ENCODE measurements at regions not wholly inside any gene's neighbourhood (a gene's known extent, or its start where the extent isn't known, plus 50 kb on each side); places are given as distances from the start of the nearest gene placed in this dataset.

DNA sequence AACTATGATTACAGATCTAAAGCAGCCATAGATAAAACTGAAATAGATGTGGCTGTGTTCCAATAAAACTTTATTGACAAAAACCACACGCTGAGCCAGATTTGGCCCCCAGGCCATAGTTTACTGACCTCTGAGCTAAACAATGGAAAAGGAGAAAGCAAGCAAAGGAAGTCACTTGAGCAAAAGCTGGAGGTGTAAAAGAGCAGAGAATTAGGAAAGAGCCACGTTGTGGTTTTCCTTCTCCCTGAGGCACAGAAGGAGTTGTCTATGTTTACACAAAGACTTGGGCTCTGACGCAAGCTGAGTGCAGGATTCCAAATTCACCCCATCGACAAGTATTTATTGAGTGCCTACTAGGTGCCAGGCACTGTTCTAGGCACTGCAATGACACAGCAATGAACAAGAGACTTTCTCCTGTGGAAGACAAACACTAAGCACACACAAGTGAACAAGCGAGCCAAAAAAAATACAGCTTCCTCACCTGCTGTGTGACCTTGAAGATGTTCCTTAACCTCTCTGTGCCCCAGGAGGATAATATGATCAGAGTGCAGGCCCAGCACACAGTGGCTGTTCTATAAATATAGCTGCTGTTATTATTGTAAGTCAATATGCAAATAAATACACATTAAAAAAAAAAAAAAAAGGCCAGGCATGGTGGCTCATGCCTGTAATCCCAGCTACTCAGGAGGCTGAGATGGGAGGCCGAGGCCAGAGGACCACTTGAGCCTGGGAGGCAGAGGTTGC, 75.4 kb upstream of the PTPN1 start:
- no peaks in the 10 kb centered on the region for H3K27me3 ChIP-seq (ENCODE audit: control insufficient read depth, insufficient read depth)
- DNase-seq (no peak), ATAC-seq (no peak)
- H3K4me1 ChIP-seq (ENCODE audit: control insufficient read depth, insufficient read depth, low read length), result peaks cover 3% of the 10 kb centered on the region
- H3K9me3 ChIP-seq (ENCODE audit: control insufficient read depth, low read length), result no peaks in the 10 kb centered on the region
- no peak overlapping the region for H3K4me3 ChIP-seq (ENCODE audit: low read length)
- intact Hi-C loops (cut with DNase I), result no loop called here
- H3K27ac ChIP-seq (ENCODE audit: low read length), result no peak overlapping the region
- 67% methylated on average over 6 of the region's 6 CpGs for WGBS

DNA sequence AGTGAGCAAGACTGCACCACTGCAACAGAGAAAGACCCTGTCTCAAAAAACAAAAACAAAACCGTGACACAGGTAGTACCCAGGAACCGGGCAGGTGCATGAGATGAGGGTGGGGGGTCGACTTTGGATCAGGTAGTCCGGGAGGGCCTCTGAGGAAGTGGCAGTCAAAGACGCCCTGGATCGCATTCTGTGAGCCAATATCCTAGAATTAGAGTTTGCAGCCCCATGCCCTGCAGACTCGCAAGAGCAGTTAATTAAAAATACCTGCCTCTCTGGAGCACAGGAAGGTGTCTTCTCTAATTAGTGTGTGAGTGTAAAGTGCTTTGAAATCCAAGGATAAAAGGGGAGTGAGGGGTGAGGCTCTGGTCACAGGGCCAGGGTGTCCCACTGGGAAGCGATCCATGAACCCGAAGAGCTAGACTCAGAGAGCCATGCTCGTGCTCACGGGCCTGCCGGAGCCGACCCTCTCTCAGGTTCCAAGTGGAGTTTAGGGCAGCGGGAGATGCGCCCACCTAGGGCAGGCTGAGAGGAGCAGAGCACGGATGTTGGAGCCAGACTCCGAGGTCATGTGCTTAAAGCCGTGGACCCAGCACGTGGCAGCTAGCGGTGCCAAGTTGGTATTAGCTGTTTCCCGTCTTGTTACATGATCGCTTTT, 74.7 kb upstream of the PTPN1 start:
- ATAC-seq, result no peak
- intact Hi-C loops (cut with DNase I), result no loop called here
- no peaks in the 10 kb centered on the region for H3K9me3 ChIP-seq (ENCODE audit: control insufficient read depth, low read length)
- H3K27me3 ChIP-seq (ENCODE audit: control insufficient read depth, insufficient read depth), result no peaks in the 10 kb centered on the region
- H3K4me3 ChIP-seq (ENCODE audit: low read length), result no peak overlapping the region
- DNase-seq, result no peak
- H3K4me1 ChIP-seq (ENCODE audit: control insufficient read depth, insufficient read depth, low read length), result peaks cover 3% of the 10 kb centered on the region
- H3K27ac ChIP-seq (ENCODE audit: low read length), result no peak overlapping the region
- 84% methylated on average over 22 of the region's 22 CpGs for WGBS

DNA sequence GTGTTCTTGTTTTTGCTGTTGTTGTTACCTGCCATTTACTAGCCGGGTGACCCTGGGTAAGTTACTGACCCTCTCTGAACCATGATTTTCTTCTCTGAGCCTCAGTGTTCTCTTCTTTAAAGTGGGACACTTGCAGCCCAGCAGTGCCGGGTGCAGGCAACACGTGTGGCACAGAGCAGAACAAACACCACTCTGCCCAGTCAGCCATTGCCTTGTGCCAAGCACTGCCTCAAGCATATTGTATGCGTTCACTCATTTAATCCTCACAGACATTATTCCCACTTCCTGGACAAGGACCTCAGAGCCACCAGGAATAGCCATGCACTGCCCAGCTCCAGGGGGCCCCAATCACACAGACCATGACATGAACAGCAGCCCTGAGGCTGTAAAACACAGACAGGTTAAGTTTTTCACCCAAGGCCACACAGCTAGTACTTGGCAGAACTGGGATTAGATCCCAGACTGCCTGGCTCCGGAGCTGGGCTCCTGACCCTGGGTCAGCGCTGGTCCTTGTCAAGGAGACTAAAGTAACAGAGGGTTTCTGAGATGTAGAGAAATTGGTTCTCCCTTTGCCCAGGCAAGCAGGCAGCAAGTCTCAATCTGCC, 74.0 kb upstream of the PTPN1 start:
- H3K27ac ChIP-seq (ENCODE audit: low read length), result no peak overlapping the region
- WGBS, result 83% methylated on average over 6 of the region's 6 CpGs
- no peaks in the 10 kb centered on the region for H3K9me3 ChIP-seq (ENCODE audit: control insufficient read depth, low read length)
- ATAC-seq (no peak), DNase-seq (no peak)
- no peak overlapping the region for H3K4me3 ChIP-seq (ENCODE audit: low read length)
- no peaks in the 10 kb centered on the region for H3K27me3 ChIP-seq (ENCODE audit: control insufficient read depth, insufficient read depth)
- H3K4me1 ChIP-seq (ENCODE audit: control insufficient read depth, insufficient read depth, low read length), result peaks cover 3% of the 10 kb centered on the region
- intact Hi-C loops (cut with DNase I), result no loop called here

DNA sequence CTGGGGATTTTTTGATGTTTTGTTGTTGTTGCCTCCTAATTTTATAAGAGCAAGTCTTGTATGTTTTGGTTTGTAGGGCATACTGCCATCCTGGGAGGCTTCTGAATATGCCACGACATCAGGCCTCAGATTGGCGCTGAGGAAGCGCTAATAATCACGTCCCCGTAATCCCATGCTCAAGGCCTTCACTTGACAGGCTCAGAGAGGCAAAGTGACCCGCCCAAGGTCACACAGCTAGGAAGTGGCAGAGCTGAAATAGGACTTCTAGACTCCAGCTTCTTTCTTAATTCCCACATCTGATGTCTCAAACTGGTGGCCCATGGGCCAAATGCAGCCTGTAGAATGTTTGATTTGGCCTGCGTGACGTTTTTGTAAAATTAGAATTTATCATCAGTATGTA, 73.5 kb upstream of the PTPN1 start:
- no peaks in the 10 kb centered on the region for H3K27me3 ChIP-seq (ENCODE audit: control insufficient read depth, insufficient read depth)
- peaks cover 3% of the 10 kb centered on the region for H3K4me1 ChIP-seq (ENCODE audit: control insufficient read depth, insufficient read depth, low read length)
- WGBS, result 93% methylated on average over 8 of the region's 8 CpGs
- ATAC-seq (no peak), DNase-seq (no peak)
- no peak overlapping the region for H3K4me3 ChIP-seq (ENCODE audit: low read length)
- no peak overlapping the region for H3K27ac ChIP-seq (ENCODE audit: low read length)
- H3K9me3 ChIP-seq (ENCODE audit: control insufficient read depth, low read length), result no peaks in the 10 kb centered on the region
- intact Hi-C loops (cut with DNase I), result no loop called here

DNA sequence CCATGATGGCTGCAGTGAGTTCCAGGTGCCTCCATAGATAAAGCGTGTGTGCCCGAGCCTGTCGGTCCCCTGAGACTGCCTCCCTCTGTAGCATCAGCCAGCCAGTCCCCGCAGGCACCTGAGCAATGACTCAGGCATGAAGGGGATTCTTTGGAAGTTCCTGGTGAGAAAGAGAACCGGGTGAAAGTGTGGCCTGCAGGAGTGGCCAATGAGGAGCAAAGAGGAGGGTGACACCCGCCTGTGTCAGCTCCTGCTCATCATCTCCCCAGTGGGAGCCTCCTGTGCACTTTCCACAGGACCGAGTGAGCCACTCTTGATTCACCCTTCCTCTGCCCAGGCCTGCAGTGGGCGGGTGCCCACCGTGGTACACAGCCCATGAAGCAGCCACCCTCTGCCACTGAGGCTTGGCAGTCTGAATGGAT, 71.2 kb upstream of the PTPN1 start:
- ATAC-seq (no peak), DNase-seq (no peak)
- Histone ChIP-seq H3K4me3 (ENCODE audit: low read length) (no peak overlapping the region), H3K27me3 (ENCODE audit: control insufficient read depth, insufficient read depth) (no peaks in the 10 kb centered on the region), H3K27ac (ENCODE audit: low read length) (no peak overlapping the region), H3K9me3 (ENCODE audit: control insufficient read depth, low read length) (no peaks in the 10 kb centered on the region), H3K4me1 (ENCODE audit: control insufficient read depth, insufficient read depth, low read length) (peaks cover under 1% of the 10 kb centered on the region)
- 83% methylated on average over 9 of the region's 9 CpGs for WGBS
- intact Hi-C loops (cut with DNase I), result no loop called here

DNA sequence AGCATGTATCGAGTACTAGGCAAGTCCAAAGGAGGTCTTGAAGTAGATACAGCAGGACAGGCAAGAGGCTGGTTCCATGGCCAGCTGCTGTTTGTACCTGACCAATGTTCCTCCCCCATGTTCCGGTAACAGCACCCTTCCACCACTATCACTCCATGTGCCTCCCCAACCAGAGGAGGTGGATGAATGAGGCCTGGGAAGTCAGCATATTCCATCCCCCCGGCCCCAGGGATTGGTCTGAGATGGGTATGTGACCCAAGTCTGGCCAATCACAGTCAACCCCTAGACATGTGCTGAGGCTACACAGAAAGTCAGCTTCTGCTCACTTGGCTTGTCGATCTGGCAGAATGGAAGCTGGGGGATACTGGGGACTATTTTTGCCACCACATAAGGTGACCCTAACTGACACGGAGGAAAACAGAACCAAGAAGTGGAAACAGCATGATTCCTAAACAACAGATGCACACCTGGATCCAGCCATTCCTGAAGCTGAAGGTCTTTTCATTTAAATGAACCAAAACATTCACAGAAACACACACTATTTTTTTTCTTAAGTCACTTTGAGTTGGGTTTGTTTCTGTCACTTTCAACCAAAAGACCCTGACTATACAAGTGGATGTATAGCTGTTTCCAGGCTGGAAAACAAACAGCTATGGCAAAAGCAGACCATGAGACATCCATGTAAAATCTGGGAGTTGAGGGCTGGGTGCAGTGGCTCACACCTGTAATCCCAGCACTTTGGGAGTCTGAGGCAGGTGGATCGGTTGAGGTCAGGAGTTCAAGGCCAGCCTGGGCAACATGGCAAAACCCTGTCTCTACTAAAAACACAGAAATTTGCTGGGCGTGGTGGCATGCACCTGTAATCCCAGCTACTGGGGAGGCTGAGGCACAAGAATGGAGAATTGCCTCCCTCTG, 70.4 kb upstream of the PTPN1 start:
- no peak overlapping the region for H3K27ac ChIP-seq (ENCODE audit: low read length)
- intact Hi-C loops (cut with DNase I), result no loop called here
- no peak overlapping the region for H3K4me3 ChIP-seq (ENCODE audit: low read length)
- no peaks in the 10 kb centered on the region for H3K27me3 ChIP-seq (ENCODE audit: control insufficient read depth, insufficient read depth)
- ATAC-seq (no peak), DNase-seq (no peak)
- 94% methylated on average over 7 of the region's 7 CpGs for WGBS
- H3K4me1 ChIP-seq (ENCODE audit: control insufficient read depth, insufficient read depth, low read length), result no peaks in the 10 kb centered on the region
- H3K9me3 ChIP-seq (ENCODE audit: control insufficient read depth, low read length), result no peaks in the 10 kb centered on the region

DNA sequence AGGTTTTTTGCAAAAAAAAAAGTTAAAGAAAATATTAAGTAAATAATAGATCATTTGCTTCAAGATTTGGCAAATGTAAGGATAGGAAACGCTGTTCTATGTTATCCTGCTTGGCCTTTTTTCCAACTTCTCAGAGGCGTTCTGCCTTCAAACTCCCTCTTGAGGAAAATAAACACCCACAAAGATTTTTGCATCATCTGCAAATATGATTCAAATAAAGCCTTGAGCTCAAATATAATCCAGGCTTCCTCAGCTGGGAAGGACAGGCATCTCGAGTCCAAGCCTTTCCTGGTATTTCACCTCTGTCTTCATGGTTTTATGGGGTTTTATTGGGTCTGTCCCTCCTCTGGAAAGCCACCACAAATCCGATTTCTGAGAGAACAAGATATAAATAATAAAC, 67.7 kb upstream of the PTPN1 start:
- intact Hi-C loops (cut with DNase I), result no loop called here
- Histone ChIP-seq H3K9me3 (ENCODE audit: control insufficient read depth, low read length) (no peaks in the 10 kb centered on the region), H3K4me1 (ENCODE audit: control insufficient read depth, insufficient read depth, low read length) (no peaks in the 10 kb centered on the region), H3K4me3 (ENCODE audit: low read length) (no peak overlapping the region), H3K27me3 (ENCODE audit: control insufficient read depth, insufficient read depth) (no peaks in the 10 kb centered on the region), H3K27ac (ENCODE audit: low read length) (no peak overlapping the region)
- no peak for DNase-seq
- 65% methylated on average over 4 of the region's 4 CpGs for WGBS
- no peak for ATAC-seq

DNA sequence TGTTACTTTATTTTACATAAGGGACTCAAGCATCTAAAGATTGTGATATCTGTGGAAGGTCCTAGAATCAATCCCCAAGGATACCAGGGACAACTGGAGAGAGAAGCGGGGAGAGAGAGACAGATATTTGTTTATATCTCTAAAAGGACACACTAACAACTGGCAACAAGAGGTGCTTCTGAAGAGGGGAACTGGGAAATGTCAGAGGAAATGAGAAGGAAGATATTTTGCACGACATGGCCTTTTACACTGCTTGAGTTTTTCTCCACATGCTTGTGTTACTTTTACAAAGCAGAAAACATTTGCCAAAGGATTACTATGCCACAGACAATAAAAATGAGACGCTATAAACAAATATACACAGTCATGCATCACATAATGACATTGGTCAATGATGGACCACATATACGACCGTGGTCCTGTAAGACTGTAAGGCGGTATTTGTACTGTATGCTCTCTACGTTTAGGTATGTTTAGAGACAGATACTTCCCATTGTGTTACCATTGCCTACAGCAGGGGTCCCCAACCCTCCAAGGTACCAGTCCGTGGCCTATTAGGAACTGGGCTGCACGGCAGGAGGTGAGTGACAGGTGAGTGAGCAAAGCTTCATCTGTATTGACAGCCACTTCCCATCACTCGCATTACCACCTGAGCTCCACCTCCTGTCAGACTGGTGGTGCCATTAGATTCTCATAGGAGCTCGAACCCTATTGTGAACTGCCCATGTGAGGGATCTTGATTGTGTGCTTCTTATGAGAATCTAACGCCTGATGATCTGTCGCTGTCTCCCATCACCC, 64.6 kb upstream of the PTPN1 start:
- intact Hi-C loops (cut with DNase I), result no loop called here
- no peaks in the 10 kb centered on the region for H3K9me3 ChIP-seq (ENCODE audit: control insufficient read depth, low read length)
- H3K4me3 ChIP-seq (ENCODE audit: low read length), result no peak overlapping the region
- H3K27me3 ChIP-seq (ENCODE audit: control insufficient read depth, insufficient read depth), result no peaks in the 10 kb centered on the region
- H3K27ac ChIP-seq (ENCODE audit: low read length), result no peak overlapping the region
- 83% methylated on average over 13 of the region's 13 CpGs for WGBS
- DNase-seq (no peak), ATAC-seq (no peak)
- peaks cover 2% of the 10 kb centered on the region for H3K4me1 ChIP-seq (ENCODE audit: control insufficient read depth, insufficient read depth, low read length)

DNA sequence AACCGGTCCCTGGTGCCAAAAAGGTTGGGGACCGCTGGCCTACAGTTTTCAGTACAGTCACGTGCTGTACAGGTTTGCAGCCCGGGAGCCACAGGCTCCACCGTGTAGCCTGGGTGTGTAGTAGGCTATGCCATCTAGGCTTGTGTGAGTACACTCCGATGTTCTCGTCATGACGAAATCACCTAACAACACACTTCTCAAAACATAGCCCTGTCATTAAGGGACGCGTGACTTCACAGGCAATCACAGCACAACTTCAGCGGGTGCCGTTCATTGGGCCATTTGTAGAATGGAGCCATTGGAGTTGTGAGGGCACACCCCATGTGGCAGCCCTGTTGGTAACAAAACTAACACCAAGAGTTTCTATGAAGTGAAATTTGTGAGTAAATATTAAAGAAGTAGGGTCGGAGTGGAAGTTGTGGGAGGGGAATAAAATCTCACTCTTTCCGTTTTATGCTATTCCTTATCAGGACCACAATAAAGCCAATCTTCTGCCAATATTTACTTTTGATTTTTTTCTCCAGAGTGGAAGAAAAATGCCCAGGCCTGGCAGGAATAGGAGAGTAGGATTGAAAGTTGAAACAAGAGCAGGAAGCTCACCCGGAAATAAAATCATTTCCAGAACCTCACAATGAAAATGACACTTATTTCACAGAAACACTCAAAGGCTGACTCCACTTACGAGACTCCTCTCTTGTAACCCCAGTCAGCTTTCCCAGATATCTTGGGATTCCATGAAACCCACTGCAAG, 63.7 kb upstream of the PTPN1 start:
- Histone ChIP-seq H3K9me3 (ENCODE audit: control insufficient read depth, low read length) (no peaks in the 10 kb centered on the region), H3K4me3 (ENCODE audit: low read length) (no peak overlapping the region), H3K4me1 (ENCODE audit: control insufficient read depth, insufficient read depth, low read length) (peaks cover 2% of the 10 kb centered on the region), H3K27me3 (ENCODE audit: control insufficient read depth, insufficient read depth) (no peaks in the 10 kb centered on the region), H3K27ac (ENCODE audit: low read length) (no peak overlapping the region)
- WGBS, result 73% methylated on average over 16 of the region's 16 CpGs
- DNase-seq (no peak), ATAC-seq (peak in 1 of 2 donors; percentile 47)
- intact Hi-C loops (cut with DNase I), result no loop called here
